NCI-H526 (cell line): ENCODE measurements at regions not wholly inside any gene's neighbourhood (a gene's known extent, or its start where the extent isn't known, plus 50 kb on each side); places are given as distances from the start of the nearest gene placed in this dataset.
"Not testable (repeated sequence)": the region's sequence is repeated elsewhere in the genome, so short reads cannot be mapped to it uniquely, and the experiment has no call there.

Experiments used
- DNase-seq, 2 experiments: peaks; one replicate each; lab custom pipeline; 2025; lab: John Stamatoyannopoulos, UW

DNA sequence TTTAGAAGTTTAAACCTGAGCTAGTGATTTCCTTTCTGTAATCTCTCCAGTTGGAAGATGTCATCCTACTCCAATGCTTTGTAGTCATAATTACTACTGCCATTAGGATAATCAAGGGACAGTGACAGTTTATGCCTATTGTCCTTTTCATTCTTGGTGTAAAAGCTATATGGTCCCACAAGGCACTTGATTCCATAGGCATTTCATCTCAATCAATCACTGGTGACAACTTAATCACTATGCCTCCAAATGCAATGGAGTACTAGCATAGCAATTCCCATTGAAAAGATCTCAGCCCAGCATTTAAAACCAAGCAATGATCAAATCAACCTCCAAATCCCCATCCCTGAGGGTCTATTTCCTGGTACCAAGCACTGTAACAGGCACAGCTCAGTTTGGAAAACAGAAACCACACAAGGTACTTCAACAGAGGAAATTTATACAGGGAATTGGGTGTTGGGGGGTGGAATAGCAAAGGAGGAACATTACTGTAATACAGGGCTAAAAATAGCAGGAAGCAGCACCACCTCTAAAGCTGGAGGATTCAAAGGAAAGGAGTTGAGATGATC lies 51.0 kb downstream of the FHIP2A start:
- no peak for DNase-seq

GRCh38 chr10:114874827-114875411 lies 53.3 kb downstream of the FHIP2A start:
- DNase-seq: peak in 1 of 2 experiments; percentile 20

GRCh38 chr10:114875590-114876081 lies 54.1 kb downstream of the FHIP2A start:
- not testable (repeated sequence) for DNase-seq

- peak in 1 of 2 experiments; percentile 4 for DNase-seq
Observed at GRCh38 chr10:114876169-114876568, 54.6 kb downstream of the FHIP2A start.

DNA sequence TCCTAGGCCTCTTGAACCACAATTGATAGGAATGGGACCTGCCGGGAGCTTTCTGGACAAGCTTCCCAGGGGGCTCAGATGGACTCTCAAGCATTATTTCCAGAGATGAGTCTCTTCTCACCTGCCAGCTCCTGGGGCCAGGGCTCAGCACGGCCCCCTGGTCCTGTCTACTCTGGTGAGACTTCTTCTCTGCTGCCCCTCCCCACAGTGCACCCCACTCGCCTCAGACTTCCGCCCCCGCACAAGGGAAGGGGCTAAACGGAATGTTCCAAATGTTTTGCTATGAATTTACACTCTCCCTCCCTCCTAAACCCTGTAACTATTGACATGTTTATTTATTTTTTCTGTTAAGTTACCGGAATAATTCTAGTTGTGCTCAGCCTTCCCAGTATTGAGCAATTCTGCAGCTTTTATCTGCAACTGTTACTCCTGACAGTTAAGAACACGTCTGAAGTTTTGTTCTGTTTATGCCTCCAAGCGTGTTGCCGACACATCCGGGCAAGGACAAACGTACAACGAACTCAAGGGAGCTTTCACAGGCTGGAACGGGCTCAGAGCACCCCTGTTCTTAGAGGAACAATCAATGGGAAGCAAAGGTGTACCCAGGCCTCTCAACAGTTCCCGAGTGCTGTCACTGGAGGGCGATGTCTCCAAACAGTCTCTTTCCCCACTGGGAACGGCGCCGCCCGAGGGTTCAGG lies 55.2 kb downstream of the FHIP2A start:
- DNase-seq: peak; percentile 35 to 84

- no peak for DNase-seq
Observed at GRCh38 chr10:114877301-114877644, 55.7 kb downstream of the FHIP2A start.

- DNase-seq: no peak
Observed at GRCh38 chr10:114879093-114879492, 57.5 kb downstream of the FHIP2A start.

- no peak for DNase-seq
Observed at GRCh38 chr10:114879541-114880158, 58.1 kb downstream of the FHIP2A start.

DNA sequence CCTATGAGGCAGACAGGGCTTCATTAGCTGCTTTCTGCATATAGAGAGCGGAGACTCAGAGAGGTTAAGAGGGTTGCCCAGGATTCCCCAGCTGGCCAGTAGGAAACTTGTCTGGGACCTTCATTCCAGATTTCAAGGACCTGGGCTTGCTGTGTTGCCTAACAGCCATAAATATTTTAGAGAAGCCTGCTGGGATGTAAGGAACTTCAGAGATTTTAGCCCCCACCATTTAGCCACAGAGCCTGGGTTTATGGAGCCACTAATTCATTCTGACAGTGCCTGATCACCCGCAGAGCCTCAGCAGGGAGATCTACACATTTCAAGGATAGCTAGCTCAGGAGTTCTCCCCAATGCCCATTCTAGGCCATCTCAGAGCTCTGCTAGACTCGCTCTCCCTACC lies 56.6 kb upstream of the TRUB1 start:
- DNase-seq: no peak

DNA sequence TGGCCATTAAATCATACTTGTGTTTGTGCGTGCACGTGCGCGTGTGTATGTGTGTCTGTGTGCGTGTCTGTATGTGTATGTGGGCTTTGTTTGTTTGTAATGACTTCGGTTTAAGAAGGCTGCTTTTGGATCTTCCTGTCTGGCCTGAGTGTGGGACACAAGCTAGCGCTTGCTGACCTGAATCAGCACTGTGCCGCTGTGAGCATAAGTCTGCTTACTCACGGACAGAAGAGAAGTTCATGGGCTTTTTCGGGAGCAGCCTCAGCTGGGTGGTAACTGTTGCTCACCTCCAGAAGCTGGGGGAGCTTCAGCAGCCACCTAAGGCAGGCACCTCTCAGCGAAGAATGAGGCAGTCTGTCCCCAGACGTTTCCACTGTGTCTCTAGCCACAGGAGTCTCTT lies 56.1 kb upstream of the TRUB1 start:
- DNase-seq: no peak

DNA sequence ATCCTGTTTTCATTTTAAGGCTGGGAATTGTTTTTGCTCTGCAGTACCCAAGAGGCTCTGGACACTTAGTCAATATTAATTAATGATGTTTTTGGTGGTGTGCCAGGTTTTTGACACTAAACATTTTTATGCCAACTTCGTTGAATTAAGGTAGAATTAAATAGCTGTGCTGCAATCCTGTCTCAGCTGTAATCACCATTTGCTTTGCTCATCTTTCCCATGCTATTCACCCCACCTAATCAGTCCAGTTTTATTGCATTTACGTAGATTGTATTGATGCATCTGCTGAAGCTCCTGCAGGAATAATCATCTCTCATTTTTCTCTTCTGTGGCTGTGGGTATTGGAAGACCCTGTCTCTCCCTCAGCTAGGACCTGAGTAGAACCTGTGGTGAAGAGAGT lies 52.6 kb upstream of the TRUB1 start:
- no peak for DNase-seq
